Astrocyte (in vitro differentiated cells and primary cell): ENCODE measurements at regions not wholly inside any gene's neighbourhood (a gene's known extent, or its start where the extent isn't known, plus 50 kb on each side); places are given as distances from the start of the nearest gene placed in this dataset.

Source experiments
- DNase-seq: peaks from one replicate; pipeline ENCODE4 v3.0.0-alpha.2; 2010; ENCODE audit warnings: low read depth
- FAIRE-seq: peaks from 2 replicates; lab custom pipeline; 2011; peaks lifted over from hg19 to GRCh38; lab: Jason Lieb, UNC
- H2AFZ ChIP-seq: 2 replicates; pipeline ENCODE4 v1.6.0; 2012; ENCODE audit warnings: low read depth, low read length, inconsistent platforms
- H3K27ac ChIP-seq: 2 replicates; pipeline ENCODE4 v1.5.1; 2011; ENCODE audit warnings: low read depth, low read length, inconsistent platforms
- H3K27me3 ChIP-seq: 2 replicates; pipeline ENCODE4 v1.6.0; 2011; ENCODE audit warnings: low read length, inconsistent platforms; ENCODE audit not compliant: insufficient read depth
- H3K36me3 ChIP-seq: 2 replicates; pipeline ENCODE4 v1.5.1; 2011; ENCODE audit warnings: low read length, inconsistent platforms; ENCODE audit not compliant: insufficient read depth
- H3K4me1 ChIP-seq: 2 replicates; pipeline ENCODE4 v1.5.1; 2011; ENCODE audit warnings: low read length, inconsistent platforms; ENCODE audit not compliant: insufficient read depth
- H3K4me2 ChIP-seq: 2 replicates; pipeline ENCODE4 v1.6.0; 2012; ENCODE audit warnings: low read length, inconsistent platforms
- H3K4me3 ChIP-seq: 2 replicates; pipeline ENCODE4 v1.5.1; 2011; ENCODE audit warnings: low read depth, mild to moderate bottlenecking, low read length, inconsistent platforms; ENCODE audit not compliant: insufficient read depth
- H3K79me2 ChIP-seq: 2 replicates; pipeline ENCODE4 v1.6.0; 2012; ENCODE audit warnings: mild to moderate bottlenecking, low read length, inconsistent platforms; ENCODE audit not compliant: insufficient read depth
- H3K9ac ChIP-seq: 2 replicates; pipeline ENCODE4 v1.6.0; 2012; ENCODE audit warnings: mild to moderate bottlenecking, low read length, inconsistent platforms
- H3K9me3 ChIP-seq: 2 replicates; pipeline ENCODE4 v1.5.1; 2012; ENCODE audit warnings: low read depth, mild to moderate bottlenecking, low read length, inconsistent platforms; ENCODE audit not compliant: insufficient read depth
- H4K20me1 ChIP-seq: 2 replicates; pipeline ENCODE4 v1.6.0; 2012; ENCODE audit warnings: low read length, inconsistent platforms; ENCODE audit not compliant: insufficient read depth
- H3K27ac Mint-ChIP-seq: one replicate; pipeline ENCODE4 v1.8.0; 2021; ENCODE audit warnings: mild to moderate bottlenecking, mixed read lengths; ENCODE audit not compliant: unreplicated experiment
- H3K27me3 Mint-ChIP-seq: one replicate; pipeline ENCODE4 v1.8.0; 2021; ENCODE audit warnings: low read depth, mixed read lengths; ENCODE audit not compliant: unreplicated experiment
- H3K36me3 Mint-ChIP-seq: one replicate; pipeline ENCODE4 v1.8.0; 2021; ENCODE audit warnings: low read depth, mixed read lengths; ENCODE audit not compliant: unreplicated experiment
- H3K4me1 Mint-ChIP-seq: one replicate; pipeline ENCODE4 v1.8.0; 2021; ENCODE audit warnings: low read depth, mixed read lengths; ENCODE audit not compliant: unreplicated experiment
- H3K4me3 Mint-ChIP-seq: one replicate; pipeline ENCODE4 v1.8.0; 2021; ENCODE audit warnings: mild to moderate bottlenecking, moderate library complexity, mixed read lengths; ENCODE audit not compliant: unreplicated experiment
- H3K9me3 Mint-ChIP-seq: one replicate; pipeline ENCODE4 v1.8.0; 2021; ENCODE audit warnings: mild to moderate bottlenecking, mixed read lengths; ENCODE audit not compliant: unreplicated experiment
- EZH2 ChIP-seq: IDR thresholded peaks from 2 replicates; pipeline ENCODE4 v1.6.1; 2012; ENCODE audit warnings: mild to moderate bottlenecking, low read length, inconsistent platforms; ENCODE audit not compliant: insufficient read depth
- TF ChIP-seq, protein P1 (sequence below): IDR thresholded peaks from 2 replicates; pipeline ENCODE4 v1.5.1; 2011; ENCODE audit warnings: low read depth, mild to moderate bottlenecking, inconsistent platforms, low read length, moderate library complexity; ENCODE audit not compliant: insufficient read depth

- no peak for FAIRE-seq
- no peak for DNase-seq
- Mint-ChIP-seq H3K4me3 (no peak overlapping the region), H3K27ac (no peak overlapping the region), H3K4me1 (peaks cover 2% of the 10 kb centered on the region), H3K27me3 (no peaks in the 10 kb centered on the region), H3K36me3 (no peaks in the 10 kb centered on the region), H3K9me3 (no peaks in the 10 kb centered on the region)
- Histone ChIP-seq H3K4me1 (no peaks in the 10 kb centered on the region), H2AFZ (no peak overlapping the region), H3K9me3 (no peaks in the 10 kb centered on the region), H3K36me3 (no peaks in the 10 kb centered on the region), H3K27ac (no peak overlapping the region), H3K4me3 (no peak overlapping the region), H4K20me1 (no peaks in the 10 kb centered on the region), H3K79me2 (no peaks in the 10 kb centered on the region), H3K27me3 (peaks cover 3% of the 10 kb centered on the region), H3K9ac (no peak overlapping the region), H3K4me2 (no peak overlapping the region)
- no peak for TF ChIP-seq EZH2
- TF ChIP-seq, protein P1, sequence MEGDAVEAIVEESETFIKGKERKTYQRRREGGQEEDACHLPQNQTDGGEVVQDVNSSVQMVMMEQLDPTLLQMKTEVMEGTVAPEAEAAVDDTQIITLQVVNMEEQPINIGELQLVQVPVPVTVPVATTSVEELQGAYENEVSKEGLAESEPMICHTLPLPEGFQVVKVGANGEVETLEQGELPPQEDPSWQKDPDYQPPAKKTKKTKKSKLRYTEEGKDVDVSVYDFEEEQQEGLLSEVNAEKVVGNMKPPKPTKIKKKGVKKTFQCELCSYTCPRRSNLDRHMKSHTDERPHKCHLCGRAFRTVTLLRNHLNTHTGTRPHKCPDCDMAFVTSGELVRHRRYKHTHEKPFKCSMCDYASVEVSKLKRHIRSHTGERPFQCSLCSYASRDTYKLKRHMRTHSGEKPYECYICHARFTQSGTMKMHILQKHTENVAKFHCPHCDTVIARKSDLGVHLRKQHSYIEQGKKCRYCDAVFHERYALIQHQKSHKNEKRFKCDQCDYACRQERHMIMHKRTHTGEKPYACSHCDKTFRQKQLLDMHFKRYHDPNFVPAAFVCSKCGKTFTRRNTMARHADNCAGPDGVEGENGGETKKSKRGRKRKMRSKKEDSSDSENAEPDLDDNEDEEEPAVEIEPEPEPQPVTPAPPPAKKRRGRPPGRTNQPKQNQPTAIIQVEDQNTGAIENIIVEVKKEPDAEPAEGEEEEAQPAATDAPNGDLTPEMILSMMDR: no peak
Observed at GRCh38 chr3:159221335-159221734, 419.5 kb downstream of the MFSD1 start.

GRCh38 chr3:159229116-159229680 lies 427.3 kb downstream of the MFSD1 start:
- Histone ChIP-seq H3K4me2 (no peak overlapping the region), H3K27me3 (no peaks in the 10 kb centered on the region), H3K4me3 (no peak overlapping the region), H2AFZ (no peak overlapping the region), H4K20me1 (no peaks in the 10 kb centered on the region), H3K9ac (no peak overlapping the region), H3K79me2 (no peaks in the 10 kb centered on the region), H3K9me3 (no peaks in the 10 kb centered on the region), H3K4me1 (no peaks in the 10 kb centered on the region), H3K27ac (no peak overlapping the region), H3K36me3 (no peaks in the 10 kb centered on the region)
- DNase-seq: no peak
- no peak overlapping the region for H3K27ac Mint-ChIP-seq
- TF ChIP-seq, protein P1: no peak
- no peak for TF ChIP-seq EZH2
- H3K9me3 Mint-ChIP-seq: peaks cover 6% of the 10 kb centered on the region
- H3K36me3 Mint-ChIP-seq: no peaks in the 10 kb centered on the region
- no peak for FAIRE-seq
- no peaks in the 10 kb centered on the region for H3K27me3 Mint-ChIP-seq
- H3K4me1 Mint-ChIP-seq: peaks cover 2% of the 10 kb centered on the region
- no peak overlapping the region for H3K4me3 Mint-ChIP-seq

GRCh38 chr3:159232966-159233365 lies 431.1 kb downstream of the MFSD1 start:
- H3K4me2 ChIP-seq: no peak overlapping the region
- no peaks in the 10 kb centered on the region for H4K20me1 ChIP-seq
- no peak for DNase-seq
- no peak for FAIRE-seq
- no peak overlapping the region for H3K9ac ChIP-seq
- Mint-ChIP-seq H3K4me1 (peaks cover 22% of the 10 kb centered on the region), H3K27ac (no peak overlapping the region), H3K27me3 (no peaks in the 10 kb centered on the region), H3K36me3 (no peaks in the 10 kb centered on the region), H3K4me3 (no peak overlapping the region), H3K9me3 (peaks cover 6% of the 10 kb centered on the region)
- H3K9me3 ChIP-seq: no peaks in the 10 kb centered on the region
- peaks cover 8% of the 10 kb centered on the region for H3K4me1 ChIP-seq
- no peak overlapping the region for H2AFZ ChIP-seq
- TF ChIP-seq, protein P1: no peak
- no peak for TF ChIP-seq EZH2
- no peaks in the 10 kb centered on the region for H3K36me3 ChIP-seq
- no peak overlapping the region for H3K27ac ChIP-seq
- H3K79me2 ChIP-seq: no peaks in the 10 kb centered on the region
- H3K27me3 ChIP-seq: no peaks in the 10 kb centered on the region
- H3K4me3 ChIP-seq: no peak overlapping the region
